Muscle of back (tissue), 3 donors: ENCODE measurements at regions not wholly inside any gene's neighbourhood (a gene's known extent, or its start where the extent isn't known, plus 50 kb on each side); places are given as distances from the start of the nearest gene placed in this dataset.

Experiments used
- DNase-seq, 3 donors: peaks; one replicate each; pipeline versions ENCODE4 v3.0.0 to v3.0.0-alpha.2; 2013

DNA sequence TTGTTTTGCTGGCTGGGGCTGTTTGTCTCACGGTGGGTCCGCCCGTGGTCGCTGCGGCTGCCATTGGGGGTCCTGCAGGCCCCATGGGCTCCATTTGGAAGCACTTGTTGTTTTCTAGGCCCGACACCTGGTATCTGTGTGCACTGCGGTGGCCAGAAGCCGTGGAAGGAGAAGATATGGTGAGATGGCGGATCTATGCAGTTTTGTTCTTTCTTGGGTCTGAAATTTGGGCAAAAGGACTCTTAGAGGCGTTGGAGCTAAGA lies 109.5 kb upstream of the SHH start:
- DNase-seq: no peak

DNA sequence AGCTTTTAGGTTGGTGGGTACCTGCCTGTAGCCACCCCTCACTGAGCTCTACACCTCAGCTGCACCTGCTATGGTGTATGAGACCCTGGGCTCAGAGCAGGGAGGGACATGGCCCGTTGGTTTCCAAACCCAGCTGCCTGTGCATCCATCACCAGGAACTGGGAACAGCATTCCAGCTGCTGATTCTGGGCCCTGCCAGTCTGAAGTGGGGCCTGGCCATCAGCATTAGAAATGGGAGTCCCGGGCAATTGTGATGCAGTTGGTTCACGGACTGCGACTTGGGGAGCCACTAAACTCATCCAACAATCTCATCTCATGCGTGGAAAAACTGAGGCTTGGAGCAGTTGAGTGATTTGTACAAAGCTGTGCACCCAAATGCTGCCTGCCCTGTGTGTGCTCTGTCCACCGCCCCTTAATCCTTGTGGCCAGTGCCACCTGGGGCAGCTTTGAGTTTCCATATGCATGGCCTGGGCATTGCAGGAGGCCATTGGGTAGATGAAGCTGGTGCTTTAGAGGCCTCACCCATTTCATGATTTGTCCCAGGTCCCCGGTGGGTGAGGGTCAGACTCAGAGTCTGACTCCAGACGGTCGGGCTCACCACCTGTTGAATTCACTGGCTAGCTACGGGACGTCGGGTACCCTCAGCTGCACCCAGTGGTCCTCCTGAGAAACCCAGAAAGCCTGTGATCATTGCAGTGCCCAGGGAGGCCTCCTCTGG lies 109.0 kb upstream of the SHH start:
- DNase-seq: no peak

DNA sequence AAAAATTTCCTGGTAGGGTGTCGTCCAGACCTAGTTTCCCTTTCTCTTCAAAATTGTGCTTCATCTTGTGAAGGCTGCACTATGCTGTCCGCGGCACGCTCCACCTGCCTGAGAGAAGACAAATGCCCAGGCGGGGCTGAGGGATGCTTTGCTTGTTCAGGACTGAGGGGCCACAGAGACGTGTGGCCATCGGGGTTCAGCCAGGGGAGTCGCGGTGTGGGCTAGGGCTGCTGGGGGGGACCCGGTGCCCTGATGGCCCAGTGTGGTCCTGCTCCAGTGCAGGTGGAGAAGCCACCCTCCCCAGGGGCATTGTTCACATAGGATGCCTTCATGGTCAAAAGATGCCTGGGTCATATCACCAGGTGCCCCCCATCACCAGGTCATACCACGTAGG lies 107.8 kb upstream of the SHH start:
- no peak for DNase-seq

DNA sequence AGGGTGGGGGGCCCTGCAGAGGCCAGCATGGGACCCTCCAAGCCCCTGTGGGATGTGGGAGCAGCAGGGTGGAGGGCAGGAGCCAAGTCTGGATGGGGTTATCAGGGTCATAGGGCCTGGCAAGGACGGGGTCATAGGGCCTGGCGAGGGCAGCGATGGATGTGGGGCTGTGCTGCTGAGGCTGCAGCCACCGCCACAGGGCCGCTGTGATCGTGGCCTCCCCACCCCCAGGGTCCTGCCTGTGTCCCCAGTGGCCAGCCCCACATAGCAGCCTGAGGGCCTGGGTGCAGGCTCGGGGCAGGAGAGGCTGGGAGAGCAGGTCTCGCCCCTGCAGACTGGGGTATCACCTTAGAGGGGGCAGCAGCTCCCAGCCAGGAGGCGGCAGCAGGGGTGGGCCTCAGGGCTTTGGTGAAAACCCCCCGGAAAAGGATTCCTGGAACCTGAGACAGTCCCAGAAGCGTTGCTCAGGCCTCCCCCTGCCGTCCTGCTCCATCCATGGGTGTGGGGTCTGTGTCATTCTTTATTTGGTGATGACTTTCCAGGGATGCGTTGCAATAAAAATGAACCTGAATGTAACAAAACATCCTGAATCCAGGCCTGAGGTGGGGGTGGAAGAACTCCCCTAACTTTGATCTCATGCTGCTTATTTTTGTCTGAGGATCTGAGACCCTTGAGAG lies 107.3 kb upstream of the SHH start:
- no peak for DNase-seq

DNA sequence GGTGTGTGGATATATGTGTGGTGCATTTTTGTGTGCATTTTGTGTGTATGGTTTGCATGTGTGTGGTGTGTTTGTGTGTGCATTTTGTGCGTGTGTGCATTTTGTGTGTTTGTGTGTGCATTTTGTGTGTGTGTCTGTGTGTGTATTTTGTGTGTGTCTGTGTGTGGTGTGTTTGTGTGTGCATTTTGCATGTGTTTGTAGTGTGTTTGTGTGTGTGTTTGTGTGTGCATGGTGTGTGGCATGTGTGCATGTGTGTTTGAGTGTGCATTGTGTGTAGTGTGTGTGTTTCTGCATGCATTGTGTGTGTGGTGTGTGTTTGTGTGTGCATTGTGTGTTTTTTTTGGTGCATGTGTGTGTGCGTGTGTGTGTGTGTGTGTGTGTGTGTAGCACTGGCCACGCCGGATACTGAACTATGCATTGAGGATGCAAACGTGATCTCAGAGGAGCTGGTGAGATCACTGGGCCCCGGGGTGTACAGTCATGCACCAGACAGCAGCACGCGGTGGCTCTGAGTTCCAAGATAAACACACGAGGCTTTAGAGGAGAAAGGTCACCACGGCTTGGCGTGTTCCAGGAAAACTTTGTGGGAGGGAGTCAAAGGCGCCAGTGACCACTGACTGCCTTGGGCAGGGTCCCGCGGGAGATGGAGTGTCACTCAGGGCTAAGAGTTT lies 106.6 kb upstream of the SHH start:
- peak in 2 of 3 donors; percentile 4 to 20 for DNase-seq

DNA sequence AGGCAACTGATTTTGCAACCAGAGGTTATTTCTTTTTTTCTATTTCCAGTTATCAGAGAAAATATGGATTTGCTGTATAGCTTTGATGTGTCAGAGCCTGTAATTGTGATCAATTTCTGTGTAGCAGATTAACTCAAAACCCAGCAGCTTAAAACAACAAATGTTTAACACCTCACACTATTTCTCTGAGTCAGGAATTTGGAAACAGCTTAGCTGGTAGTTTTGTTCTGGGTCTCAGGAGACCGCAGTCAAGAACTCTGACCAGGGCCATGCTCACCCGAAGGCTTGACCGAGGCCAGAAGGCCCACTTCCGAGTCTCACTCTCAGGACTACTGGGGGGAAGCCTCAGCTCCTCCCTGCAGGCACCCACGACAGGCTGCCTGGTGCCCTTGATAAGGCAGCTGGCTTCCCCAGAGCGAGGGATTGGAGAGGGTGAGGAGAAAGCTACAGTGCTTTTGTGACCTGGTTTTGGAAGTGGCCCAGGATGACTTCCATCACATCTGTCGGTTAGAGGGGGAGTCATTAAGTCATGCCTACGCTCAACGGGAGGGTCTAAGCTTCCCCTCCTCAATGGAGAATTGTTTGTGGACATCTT lies 105.7 kb upstream of the SHH start:
- no peak for DNase-seq

DNA sequence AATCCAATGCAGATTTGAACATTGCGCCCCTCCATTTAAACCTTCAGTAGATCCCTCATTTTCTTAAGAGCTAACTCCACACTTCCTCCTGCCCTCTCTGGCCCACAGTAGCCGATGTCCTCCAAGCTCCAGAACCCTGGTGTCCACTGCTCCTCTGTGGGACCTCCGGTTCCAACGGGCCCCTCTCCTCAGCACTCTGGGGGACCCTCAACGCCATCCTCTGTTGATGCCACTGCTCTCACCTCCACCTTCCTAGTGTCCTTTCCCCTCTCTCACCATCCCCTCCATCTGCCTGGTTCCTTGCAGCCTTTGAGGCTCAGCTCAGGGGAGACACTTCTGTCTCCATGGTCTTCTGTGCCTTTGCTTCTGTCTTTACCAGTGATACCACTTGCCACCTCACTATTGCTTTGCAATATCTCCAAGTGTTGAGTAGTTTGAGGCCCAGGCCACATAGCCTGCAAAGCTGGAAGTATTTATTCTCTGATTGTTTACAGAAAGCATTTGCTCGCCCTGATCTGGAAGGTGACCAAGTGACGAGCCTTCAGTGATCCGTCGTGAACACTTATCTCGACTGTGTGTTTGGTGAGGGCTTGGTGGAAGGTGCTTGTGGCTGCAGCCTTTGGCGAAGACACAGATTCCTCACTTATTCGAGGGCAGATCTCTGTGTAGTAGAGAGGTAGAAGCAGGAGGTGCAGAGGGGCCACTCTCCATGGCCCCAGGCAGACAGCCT lies 104.8 kb upstream of the SHH start:
- DNase-seq: no peak

DNA sequence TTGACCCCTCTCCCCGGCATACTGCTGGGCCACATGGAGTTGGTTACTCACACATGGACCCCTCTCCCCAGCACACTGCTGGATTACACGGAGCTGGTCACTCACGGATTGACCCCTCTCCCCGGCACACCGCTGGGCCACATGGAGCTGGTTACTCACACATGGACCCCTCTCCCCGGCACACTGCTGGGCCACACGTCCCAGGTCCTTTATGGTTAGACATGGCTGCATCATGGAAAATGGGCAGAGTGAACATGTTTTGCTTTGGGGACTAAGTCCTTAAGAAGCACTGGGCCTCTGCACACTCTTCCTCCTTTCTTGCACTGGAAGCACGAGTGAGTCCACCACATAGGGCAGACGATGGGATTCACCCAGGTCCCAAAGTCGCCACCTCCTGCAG lies 102.1 kb upstream of the SHH start:
- DNase-seq: no peak

DNA sequence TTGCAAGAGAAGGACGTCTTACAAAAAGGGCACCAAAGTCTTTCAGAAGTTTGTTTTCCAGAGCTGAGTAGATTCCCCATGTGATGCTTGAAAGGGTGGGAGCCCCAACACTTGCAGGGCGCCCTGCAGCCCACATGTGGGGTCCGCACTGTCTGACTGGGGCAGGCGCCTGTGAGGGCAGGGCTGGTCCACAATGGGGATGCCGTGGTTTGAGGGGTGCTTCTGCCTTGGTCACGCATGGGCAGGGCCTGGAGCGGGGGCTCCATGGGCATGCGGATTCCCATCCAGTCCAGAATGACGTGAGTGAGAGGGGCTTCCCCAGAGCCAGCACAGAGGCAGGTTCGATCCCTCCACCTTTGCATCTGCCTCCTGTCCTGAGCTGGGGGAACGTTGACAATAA lies 101.5 kb upstream of the SHH start:
- no peak for DNase-seq

DNA sequence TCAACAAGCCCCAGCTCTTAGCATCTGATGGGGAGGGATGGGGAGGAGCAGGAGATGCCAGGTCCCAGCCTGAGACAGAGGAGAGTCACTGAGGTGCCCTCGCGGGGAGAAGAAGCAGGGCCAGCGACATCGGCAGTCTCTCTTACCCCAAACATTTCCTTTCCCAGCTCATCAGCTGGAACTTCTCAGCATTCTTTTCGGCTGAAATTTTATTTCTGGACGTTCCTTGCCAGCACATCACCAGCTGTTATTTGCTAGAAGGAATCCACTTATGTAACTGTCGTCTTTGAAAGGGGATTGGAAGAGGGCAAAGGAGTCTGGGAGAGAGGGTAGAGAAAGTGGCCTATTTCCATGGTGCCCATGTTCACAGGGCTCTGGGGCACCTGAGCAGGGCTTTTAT lies 101.0 kb upstream of the SHH start:
- DNase-seq: no peak

DNA sequence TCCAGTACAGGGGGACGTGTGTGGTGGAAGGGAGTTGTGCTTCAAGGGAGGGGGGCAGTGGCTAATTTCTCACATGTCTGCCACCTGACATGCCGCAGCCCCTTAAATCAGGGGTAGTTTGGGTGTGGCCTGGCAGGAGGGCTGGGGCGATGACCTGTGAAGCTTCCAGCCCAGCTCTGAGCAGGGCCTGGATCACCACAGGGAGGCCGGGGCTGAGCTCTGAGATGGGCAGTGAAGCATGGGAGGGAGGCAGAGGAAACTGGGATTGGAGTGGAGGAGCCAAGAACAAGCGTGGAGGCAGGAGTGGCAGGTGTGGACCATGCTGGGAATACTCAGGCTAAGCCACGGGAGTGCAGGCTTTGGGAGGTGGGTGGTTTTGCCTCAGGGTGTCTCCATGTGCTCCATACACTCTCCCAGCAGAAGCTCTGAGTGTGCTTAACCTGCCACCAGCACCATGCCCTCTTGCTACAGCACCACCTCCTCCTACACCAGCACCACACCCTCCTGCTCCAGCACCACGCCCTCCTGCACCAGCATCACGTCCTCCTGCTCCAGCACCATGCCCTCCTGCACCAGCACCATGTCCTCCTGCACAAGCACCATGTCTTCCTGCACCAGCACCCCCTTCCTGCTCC lies 99.3 kb upstream of the SHH start:
- no peak for DNase-seq

DNA sequence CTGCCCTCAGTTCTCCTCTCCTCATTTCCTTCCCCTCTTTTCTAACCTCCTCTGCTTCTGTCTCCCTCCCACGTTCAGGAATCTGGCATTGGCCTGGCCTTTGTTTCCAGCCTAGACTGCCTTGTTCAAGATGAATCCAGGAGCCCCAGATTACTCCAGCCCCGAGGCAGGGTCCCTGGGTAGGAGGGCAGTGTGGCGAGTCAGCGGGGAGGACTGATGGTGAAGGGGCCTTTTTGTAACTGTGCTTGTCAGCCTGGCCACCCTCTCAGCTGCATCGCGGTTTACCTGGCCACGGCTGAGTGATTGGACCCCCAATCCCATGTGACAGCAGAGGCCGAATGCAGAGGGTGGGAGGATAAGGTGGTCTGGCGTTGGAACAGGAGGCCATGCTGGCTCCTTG lies 96.1 kb upstream of the SHH start:
- no peak for DNase-seq

DNA sequence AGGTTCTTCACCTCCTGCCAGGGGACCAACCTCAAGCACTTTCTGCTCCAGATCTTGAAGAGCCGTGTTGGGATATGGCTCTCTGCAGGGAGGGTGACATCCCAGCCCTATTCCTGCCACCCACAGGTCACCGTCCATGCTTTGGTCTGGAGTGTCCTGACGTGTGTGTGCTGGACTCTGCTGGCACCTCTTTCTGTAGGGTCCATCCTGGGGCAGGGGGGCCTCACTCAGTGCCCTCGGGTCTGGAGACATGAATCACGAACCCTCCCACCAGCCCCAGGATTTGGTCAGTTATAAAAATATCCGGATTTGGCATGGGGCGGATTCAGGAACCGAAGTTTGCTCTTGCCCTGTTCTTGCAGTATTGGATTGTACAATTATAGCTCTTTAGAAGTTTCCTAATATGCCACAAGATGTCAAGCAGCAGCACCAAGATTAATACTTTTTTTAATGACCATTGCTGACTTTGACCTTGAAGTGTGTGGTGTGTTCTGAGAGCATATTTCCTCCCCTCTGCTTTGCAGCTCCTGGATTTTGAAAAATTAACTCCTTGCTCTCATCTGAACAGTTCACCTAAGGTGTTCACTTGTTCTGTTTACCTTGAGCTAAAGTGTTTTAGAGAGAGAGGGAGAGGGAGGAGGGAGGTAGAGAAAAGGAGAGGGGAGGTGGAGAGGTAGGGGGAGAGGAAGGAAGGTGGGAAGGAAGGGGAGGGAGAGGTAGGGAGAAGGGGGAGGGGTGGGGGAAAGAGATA lies 95.4 kb upstream of the SHH start:
- DNase-seq: no peak

DNA sequence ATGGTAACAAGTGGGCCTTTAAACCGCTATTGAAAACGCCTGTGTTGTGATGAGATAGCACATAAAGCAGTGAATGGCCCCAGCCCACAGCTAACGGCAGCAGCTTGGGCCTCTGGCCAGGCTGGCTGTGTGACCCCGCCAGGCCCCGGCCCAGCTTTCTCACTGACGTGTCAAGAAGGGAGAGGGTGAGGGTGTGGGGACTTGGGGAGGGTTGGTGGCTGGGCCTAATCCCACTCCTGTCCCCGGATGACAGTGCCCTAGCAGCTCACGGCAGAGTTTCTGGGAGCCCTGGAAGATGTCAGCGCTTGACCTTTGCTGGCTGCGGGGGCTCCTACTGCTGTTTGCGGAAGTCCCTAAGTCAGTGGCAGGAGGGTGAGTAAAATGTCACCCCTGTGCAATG lies 88.9 kb upstream of the SHH start:
- DNase-seq: no peak

DNA sequence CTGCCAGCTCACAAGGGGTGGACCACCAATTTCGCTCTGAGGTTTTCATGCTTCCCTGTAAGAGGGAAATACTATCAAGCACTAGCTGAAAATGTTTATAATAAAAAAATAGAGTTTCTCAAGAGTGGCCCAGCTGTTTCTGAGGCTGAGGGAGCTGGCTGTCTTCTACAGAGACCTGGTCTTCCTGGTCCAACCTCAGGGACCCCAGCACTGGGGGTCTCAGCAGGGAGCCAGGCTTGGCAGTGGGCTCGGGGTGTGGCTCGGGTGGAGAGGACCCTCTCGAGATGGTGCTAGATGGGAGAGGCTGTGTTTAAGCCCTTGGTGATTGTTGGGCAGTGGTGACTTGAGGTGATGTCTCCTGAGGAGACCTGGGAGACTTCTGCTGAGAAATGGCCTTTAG lies 87.3 kb upstream of the SHH start:
- DNase-seq: no peak

DNA sequence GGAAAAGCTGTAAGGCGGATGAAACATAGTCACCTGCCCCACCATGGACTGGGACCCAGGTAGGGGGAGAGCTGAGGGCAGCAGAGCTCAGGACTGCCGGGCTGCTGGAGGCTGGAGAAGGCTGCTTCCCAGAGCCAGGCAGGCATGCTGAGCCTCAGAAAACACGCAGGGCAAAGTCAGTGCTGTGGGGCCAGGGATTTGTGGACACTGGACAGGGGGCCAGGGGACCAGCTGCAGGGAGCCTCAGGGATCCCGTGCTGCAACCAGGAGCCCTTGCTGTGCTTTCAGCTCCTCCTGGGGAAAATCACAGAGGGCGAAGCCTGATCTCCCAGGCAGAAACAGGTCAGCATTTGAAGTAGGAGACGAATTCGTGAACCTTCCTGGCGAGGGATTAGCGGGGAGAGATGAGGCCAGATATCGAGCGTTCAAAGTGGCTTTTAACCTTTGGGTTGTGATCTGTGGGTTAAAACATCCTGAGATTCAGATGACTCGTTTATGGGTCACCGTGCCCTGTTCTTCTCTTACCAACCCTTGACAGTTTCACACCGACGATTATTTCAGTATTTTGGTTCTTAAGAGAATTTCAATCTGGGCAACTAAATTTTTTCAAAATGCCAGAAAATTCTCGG lies 85.6 kb upstream of the SHH start:
- DNase-seq: no peak

DNA sequence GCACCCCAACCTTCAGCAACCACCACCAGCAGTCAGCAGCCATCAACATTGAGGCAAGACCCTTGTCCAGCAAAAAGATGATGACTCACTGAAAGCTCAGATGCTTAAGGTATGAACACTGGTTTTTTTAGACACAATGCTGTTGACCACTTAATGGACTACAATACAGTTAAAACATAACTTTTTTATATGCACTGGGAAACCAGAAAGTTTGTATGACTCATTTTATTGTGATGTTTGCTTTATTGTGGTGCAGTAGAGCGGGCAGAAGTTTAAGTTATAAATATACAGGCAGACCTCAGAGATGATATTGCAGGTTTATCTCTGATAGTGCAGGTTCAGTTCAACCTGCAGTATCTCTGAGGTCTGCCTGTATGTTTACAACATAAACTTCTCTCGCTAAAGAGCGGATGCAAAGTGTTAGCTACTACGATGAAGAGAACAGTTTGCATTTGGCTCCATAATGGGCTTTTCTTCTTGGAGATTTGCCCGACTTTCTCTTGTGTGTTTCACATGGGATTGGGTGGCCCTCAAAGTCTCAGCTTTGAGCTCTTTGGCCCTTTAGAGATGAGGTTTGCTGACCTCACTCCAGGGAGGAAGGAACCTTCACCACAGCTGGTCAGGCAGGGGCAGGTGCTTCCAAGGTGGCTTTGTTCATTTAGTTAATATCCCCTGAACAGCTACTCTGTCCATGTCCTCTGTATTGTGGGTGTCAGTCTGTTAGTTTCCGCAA lies 84.4 kb upstream of the SHH start:
- DNase-seq: no peak

DNA sequence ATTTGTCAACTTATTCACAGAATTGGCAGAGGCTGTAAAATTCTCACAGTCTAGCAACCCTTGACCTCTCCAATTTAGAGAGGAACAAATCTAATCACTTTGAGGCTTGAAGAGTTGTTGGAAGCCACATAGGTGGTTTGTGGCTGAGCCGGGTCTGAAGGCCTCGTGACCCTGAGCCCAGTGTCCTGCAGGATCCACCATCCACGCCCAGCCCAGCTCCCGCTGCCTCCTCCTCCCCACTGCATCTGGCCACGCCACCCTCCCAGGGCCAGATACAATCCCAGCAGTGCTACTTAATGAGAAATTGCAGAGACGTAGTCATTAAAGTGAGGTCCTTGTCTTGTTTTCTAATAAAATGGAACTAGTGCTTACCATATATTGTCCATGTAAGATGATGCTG lies 81.4 kb upstream of the SHH start:
- no peak for DNase-seq

DNA sequence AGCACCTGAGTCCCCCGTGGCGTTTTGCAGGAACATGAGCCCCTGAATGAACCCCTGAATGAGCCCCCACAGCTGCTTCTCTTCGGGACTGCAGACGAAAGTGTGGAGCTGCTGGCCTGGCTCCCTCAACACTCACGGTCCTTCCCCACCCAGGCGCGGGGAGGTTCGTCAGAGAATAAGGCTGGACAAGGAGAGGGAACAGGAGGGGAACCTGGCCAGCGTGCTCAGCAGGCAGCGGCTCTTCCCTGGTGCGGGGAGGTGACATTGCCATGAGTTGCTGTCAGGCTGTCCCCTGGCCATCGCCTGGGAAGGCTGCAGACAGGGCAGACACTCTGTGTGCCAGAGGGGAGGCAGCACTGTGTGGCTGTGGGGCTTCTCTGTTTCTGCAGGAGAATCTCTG lies 80.9 kb upstream of the SHH start:
- no peak for DNase-seq
